GM12878 (cell line): ENCODE measurements at regions not wholly inside any gene's neighbourhood (a gene's known extent, or its start where the extent isn't known, plus 50 kb on each side); places are given as distances from the start of the nearest gene placed in this dataset.

Experiments used
- ATAC-seq: fragments of 200-7000 bp; cut with Tn5 transposase; 3 replicates; pipeline ENCODE4 v1.9.1; 2020; ENCODE audit warnings: mild to moderate bottlenecking, moderate library complexity
- BruUV-seq: library from RNA; stranded (reverse); fragments of 400-500 nt; replicated peaks from 2 replicates; lab custom pipeline; 2021; lab: Mats Ljungman, UMichigan
- CTCF ChIA-PET: fragments of 300-600 bp; sonication (Branson Sonifier 250); formaldehyde crosslinking; extraction: SDS; loops from one replicate; lab custom pipeline; 2021; ENCODE audit warnings: inconsistent platforms; lab: Yijun Ruan, JAX
- POLR2A ChIA-PET: fragments of 350-600 bp; formaldehyde crosslinking; extraction: SDS; loops from one replicate; lab custom pipeline; 2021; ENCODE audit warnings: inconsistent platforms; lab: Charles Lee
- RAD21 ChIA-PET: fragments of 300-600 bp; sonication (Branson Sonifier 250); formaldehyde crosslinking; loops from one replicate; lab custom pipeline; 2023; ENCODE audit warnings: antibody characterized with exemption; ENCODE audit not compliant: unreplicated experiment; lab: Charles Lee
- SMC1A ChIA-PET: fragments of 300-600 bp; sonication (Branson Sonifier 250); formaldehyde crosslinking; loops from one replicate; lab custom pipeline; 2023; ENCODE audit not compliant: unreplicated experiment, uncharacterized antibody; lab: Charles Lee
- DNase-seq: peaks from one replicate; pipeline ENCODE4 v3.0.0-alpha.2; 2011; ENCODE audit warnings: low read depth, low spot score
- FAIRE-seq: peaks from 3 replicates; lab custom pipeline; 2011; peaks lifted over from hg19 to GRCh38; lab: Jason Lieb, UNC
- H2AFZ ChIP-seq: 2 replicates; pipeline ENCODE4 v1.6.0; 2011; ENCODE audit warnings: low read depth, low read length, control low read depth; ENCODE audit not compliant: control insufficient read depth
- H3K27ac ChIP-seq: 2 replicates; pipeline ENCODE4 v1.5.1; 2011; ENCODE audit warnings: control low read depth; ENCODE audit not compliant: control insufficient read depth, insufficient read depth
- H3K27me3 ChIP-seq, 2 experiments: replicated peaks in 1 of 2; 2 replicates each; pipeline versions ENCODE4 v1.6.0 to v1.6.1; 2011; ENCODE audit warnings: low read length in 1 of 2; ENCODE audit not compliant: control insufficient read depth in 2 of 2, insufficient read depth in 2 of 2
- H3K36me3 ChIP-seq, 2 experiments: 2 replicates each; pipeline ENCODE4 v1.5.1; 2011; ENCODE audit warnings: low read length in 1 of 2; ENCODE audit not compliant: control insufficient read depth in 2 of 2, insufficient read depth in 2 of 2
- H3K4me1 ChIP-seq: 2 replicates; pipeline ENCODE4 v1.6.1; 2011; ENCODE audit warnings: mild to moderate bottlenecking, low read length, moderate library complexity, mixed read lengths; ENCODE audit not compliant: control insufficient read depth, insufficient read depth
- H3K4me2 ChIP-seq: 2 replicates; pipeline ENCODE4 v1.6.0; 2011; ENCODE audit warnings: control low read depth; ENCODE audit not compliant: control insufficient read depth, insufficient read depth
- H3K4me3 ChIP-seq: fragments of 200-600 bp; sonication (generic); 2 replicates; pipeline ENCODE4 v1.5.1; 2016
- H3K79me2 ChIP-seq: 2 replicates; pipeline ENCODE4 v1.6.0; 2011; ENCODE audit warnings: low read length; ENCODE audit not compliant: control insufficient read depth, insufficient read depth
- H3K9ac ChIP-seq: 2 replicates; pipeline ENCODE4 v1.8.0; 2011; ENCODE audit warnings: low read length, control low read depth, mixed read lengths; ENCODE audit not compliant: control insufficient read depth, insufficient read depth
- H3K9me3 ChIP-seq: replicated peaks from 3 replicates; pipeline ENCODE4 v1.5.1; 2011; ENCODE audit warnings: mild to moderate bottlenecking, low read length; ENCODE audit not compliant: control insufficient read depth, insufficient read depth
- H4K20me1 ChIP-seq: 2 replicates; pipeline ENCODE4 v1.6.0; 2011; ENCODE audit not compliant: control insufficient read depth, insufficient read depth
- EP300 ChIP-seq, 2 experiments: fragments of 150-350 bp in 1 of 2; IDR thresholded peaks; 2 replicates each; pipeline ENCODE4 v1.6.1; 2011 to 2012; ENCODE audit warnings: low read depth in 2 of 2, low read length in 2 of 2, borderline replicate concordance in 1 of 2, improper control_type of control experiment in 1 of 2, inconsistent platforms in 1 of 2; ENCODE audit not compliant: control insufficient read depth in 1 of 2
- ETV6 ChIP-seq, 2 experiments: fragments of 450-650 bp in 1 of 2; IDR thresholded peaks in 1 of 2; conservative IDR thresholded peaks in 1 of 2; 2 replicates each; pipeline ENCODE4 v1.6.1; 2014; ENCODE audit warnings: antibody characterized with exemption in 1 of 2, borderline replicate concordance in 1 of 2, low read depth in 1 of 2, mild to moderate bottlenecking in 1 of 2, moderate library complexity in 1 of 2
- NFXL1 ChIP-seq: fragments of 450-650 bp; IDR thresholded peaks from 2 replicates; pipeline ENCODE4 v1.6.1; 2017; ENCODE audit warnings: antibody characterized with exemption, mild to moderate bottlenecking, borderline replicate concordance
- RAD21 ChIP-seq: IDR thresholded peaks from 2 replicates; pipeline ENCODE4 v1.6.1; 2011; ENCODE audit warnings: mild to moderate bottlenecking, low read depth, low read length, moderate library complexity; ENCODE audit not compliant: insufficient read depth
- REST ChIP-seq: IDR thresholded peaks from 2 replicates; pipeline ENCODE4 v1.6.1; 2012; ENCODE audit warnings: mild to moderate bottlenecking, low read depth, low read length
- ZNF274 ChIP-seq: IDR thresholded peaks from one replicate; pipeline ENCODE4 v1.8.0; 2011; ENCODE audit not compliant: insufficient read length, insufficient read depth
- WGBS: methylation state at CpG from one replicate; pipeline ENCODE4 v1.1.6; 2016; ENCODE audit warnings: low lambda C conversion rate; ENCODE audit not compliant: insufficient replicate concordance, insufficient coverage; ENCODE audit errors: missing lambda C conversion rate; 5-methylcytosine and 5-hydroxymethylcytosine counted together
- in situ Hi-C: fragments of 300-500 bp; cut with MboI; formaldehyde crosslinking; loops from 9 replicates; pipeline ENCODE4 v1.14.3; 2018; ENCODE audit warnings: mixed read lengths
- intact Hi-C: fragments of 100-400 bp; cut with micrococcal nuclease; formaldehyde crosslinking; loops from one replicate; pipeline ENCODE4 v1.14.2; 2022; ENCODE audit not compliant: unreplicated experiment
- TF ChIP-seq, protein P1 (sequence below): fragments of 450-650 bp; IDR thresholded peaks from 2 replicates; pipeline ENCODE4 v1.6.1; 2017; ENCODE audit warnings: low read depth, mild to moderate bottlenecking, moderate library complexity

GRCh38 chr4:24668956-24669355 is 84.6 kb upstream of the DHX15 start:
- in situ Hi-C loops (loop anchor here (10.0 kb wide), 1 partner anchor 56 kb away; no protein-coding TSS in a partner anchor), intact Hi-C loops (no loop called here)
- ChIA-PET RAD21 (no interaction called here), CTCF (no interaction called here), POLR2A (no interaction called here), SMC1A (no interaction called here)
- Histone ChIP-seq H3K79me2 (no peaks in the 10 kb centered on the region), H3K9me3 (no peaks in the 10 kb centered on the region), H3K27ac (no peak overlapping the region), H3K4me3 (no peak overlapping the region), H3K4me2 (no peak overlapping the region), H4K20me1 (no peaks in the 10 kb centered on the region; the same call in 1 of the 2 replicates), H3K36me3 (no peaks in the 10 kb centered on the region), H3K9ac (no peak overlapping the region), H3K27me3 (no peaks in the 10 kb centered on the region), H3K4me1 (no peaks in the 10 kb centered on the region), H2AFZ (no peak overlapping the region)
- WGBS = 62% methylated on average over 10 of the region's 10 CpGs
- FAIRE-seq (no peak), ATAC-seq (no peak), DNase-seq (no peak)
- TF ChIP-seq RAD21 (no peak), REST (no peak), ZNF274 (no peak), NFXL1 (no peak), ETV6 (conservative IDR thresholded peaks at IDR 0.05 in 1 of 2, IDR thresholded peaks at IDR 0.05 in 1 of 2; ENCODE audit: borderline replicate concordance in 1 of 2, low read depth in 1 of 2) (no peak), EP300 (IDR thresholded peaks at IDR 0.05; ENCODE audit: borderline replicate concordance in 1 of 2, control insufficient read depth in 1 of 2, low read depth in 2 of 2, low read length in 2 of 2) (no peak)
- TF ChIP-seq, protein P1, sequence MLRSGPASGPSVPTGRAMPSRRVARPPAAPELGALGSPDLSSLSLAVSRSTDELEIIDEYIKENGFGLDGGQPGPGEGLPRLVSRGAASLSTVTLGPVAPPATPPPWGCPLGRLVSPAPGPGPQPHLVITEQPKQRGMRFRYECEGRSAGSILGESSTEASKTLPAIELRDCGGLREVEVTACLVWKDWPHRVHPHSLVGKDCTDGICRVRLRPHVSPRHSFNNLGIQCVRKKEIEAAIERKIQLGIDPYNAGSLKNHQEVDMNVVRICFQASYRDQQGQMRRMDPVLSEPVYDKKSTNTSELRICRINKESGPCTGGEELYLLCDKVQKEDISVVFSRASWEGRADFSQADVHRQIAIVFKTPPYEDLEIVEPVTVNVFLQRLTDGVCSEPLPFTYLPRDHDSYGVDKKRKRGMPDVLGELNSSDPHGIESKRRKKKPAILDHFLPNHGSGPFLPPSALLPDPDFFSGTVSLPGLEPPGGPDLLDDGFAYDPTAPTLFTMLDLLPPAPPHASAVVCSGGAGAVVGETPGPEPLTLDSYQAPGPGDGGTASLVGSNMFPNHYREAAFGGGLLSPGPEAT = no peak
- BruUV-seq = no TSS peak
